GM12874 (cell line): ENCODE measurements at regions not wholly inside any gene's neighbourhood (a gene's known extent, or its start where the extent isn't known, plus 50 kb on each side); places are given as distances from the start of the nearest gene placed in this dataset.

Experiments
- TF ChIP-seq, protein P1 (sequence below): IDR thresholded peaks from 2 replicates; pipeline ENCODE4 v1.5.1; 2011; ENCODE audit warnings: low read depth, mild to moderate bottlenecking, control low read depth, low read length, moderate library complexity; ENCODE audit not compliant: insufficient read depth

DNA sequence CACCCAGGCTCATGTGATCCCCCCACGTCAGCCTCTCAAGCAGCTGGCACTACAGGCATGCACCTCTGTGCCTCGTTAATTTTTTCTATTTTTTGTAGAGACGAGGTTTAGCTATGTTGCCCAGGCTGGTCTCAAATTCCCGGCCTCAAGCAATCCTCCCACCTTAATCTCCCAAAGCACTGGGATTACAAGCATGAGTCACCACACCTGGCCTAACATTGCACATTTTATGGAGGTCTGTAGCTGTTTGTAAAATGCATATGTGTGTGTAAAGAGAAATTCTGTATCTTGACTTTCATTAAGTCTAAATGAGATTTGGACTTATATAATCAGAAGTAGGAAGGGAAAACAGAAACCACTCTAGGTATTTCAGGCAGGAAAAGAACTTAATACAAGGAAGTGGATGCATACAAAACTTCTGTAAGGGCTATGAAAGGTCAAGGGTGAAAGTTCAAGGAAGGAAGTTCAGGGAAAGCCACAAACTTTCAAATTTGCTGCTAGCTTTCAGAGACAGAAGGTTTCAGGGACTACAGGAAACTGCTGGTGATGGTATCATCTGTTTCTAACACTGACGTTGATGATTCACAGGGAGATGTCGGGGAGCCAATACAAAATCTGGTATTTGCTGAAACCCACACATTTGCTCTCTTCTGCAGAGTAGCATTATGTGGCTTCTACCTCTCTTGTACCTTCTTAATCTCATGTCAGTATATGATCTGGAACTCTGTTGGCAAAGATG lies 209.4 kb downstream of the PIK3R1 start:
- TF ChIP-seq, protein P1, sequence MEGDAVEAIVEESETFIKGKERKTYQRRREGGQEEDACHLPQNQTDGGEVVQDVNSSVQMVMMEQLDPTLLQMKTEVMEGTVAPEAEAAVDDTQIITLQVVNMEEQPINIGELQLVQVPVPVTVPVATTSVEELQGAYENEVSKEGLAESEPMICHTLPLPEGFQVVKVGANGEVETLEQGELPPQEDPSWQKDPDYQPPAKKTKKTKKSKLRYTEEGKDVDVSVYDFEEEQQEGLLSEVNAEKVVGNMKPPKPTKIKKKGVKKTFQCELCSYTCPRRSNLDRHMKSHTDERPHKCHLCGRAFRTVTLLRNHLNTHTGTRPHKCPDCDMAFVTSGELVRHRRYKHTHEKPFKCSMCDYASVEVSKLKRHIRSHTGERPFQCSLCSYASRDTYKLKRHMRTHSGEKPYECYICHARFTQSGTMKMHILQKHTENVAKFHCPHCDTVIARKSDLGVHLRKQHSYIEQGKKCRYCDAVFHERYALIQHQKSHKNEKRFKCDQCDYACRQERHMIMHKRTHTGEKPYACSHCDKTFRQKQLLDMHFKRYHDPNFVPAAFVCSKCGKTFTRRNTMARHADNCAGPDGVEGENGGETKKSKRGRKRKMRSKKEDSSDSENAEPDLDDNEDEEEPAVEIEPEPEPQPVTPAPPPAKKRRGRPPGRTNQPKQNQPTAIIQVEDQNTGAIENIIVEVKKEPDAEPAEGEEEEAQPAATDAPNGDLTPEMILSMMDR = no peak

DNA sequence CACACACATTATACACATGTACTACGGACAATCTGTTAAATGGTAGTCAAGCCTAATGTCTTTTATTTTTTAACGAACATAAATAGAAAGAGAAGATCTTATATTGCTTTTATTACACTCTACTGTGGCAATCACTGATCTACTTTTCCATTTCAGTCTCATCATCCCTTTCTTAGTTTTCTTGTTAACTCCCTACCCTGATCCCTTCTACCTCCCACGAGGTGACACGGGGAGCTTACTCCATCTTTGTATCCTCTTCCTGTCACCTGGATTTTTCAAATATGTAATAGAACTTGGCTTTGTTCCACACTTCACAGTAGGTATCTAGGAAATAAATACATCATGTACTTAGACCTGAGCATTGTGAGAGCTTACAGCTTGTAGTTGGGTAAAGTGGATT lies 211.0 kb downstream of the PIK3R1 start:
- TF ChIP-seq, protein P1 = no peak

DNA sequence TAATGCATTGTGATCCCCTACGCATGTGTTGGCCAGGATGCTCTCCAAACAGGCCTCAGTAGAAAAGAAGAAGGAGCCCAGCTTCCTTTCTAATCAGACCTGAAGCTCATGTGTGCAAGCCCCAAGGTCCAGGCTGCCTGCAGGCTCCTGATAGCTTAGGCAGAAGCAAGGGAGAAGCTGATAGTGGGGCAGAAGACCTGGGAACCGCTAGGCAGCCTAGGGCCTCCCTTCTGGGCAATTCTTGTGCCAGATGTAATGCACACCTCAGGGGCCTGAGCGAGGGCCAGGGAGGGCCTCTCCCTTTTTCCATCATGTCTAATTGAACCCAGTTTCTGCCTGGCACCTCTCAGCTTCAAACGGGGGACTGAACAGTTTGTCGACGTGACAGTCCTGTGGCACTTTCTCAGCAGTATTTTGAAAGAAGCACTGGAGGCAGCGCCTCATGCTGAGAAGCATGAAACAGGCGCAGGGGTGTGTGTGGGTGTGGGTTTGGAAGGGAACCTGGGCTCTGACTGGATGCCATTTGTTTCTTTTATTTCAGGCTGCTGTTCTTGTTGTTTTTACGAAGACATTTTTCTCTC lies 212.8 kb downstream of the PIK3R1 start:
- TF ChIP-seq, protein P1 = no peak

- TF ChIP-seq, protein P1 = no peak
These were observed 214.0 kb downstream of the PIK3R1 start for GRCh38 chr5:68429510-68429909.

DNA sequence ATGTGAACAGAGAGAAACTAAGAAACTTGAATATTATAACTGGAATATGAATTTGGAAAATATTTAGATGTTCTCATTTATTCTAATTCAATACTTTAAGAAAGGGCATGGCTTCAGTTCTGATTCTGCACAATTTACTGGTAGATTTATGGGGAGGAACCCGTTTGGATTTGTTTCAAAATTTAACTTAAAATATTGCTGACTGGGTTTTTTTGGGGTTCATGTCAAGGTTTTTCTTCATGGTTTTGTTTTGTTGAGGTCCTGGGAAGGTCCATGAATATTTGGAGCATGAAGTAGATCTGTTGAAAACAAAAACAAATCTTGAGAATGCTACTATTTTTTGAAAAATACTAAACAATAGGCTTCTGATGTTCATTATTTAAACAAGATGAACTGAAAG lies 214.7 kb downstream of the PIK3R1 start:
- TF ChIP-seq, protein P1 = no peak

- TF ChIP-seq, protein P1 = no peak
These were observed 215.6 kb downstream of the PIK3R1 start for GRCh38 chr5:68431186-68431585.

- TF ChIP-seq, protein P1 = no peak
These were observed 216.2 kb downstream of the PIK3R1 start for GRCh38 chr5:68431601-68432337.
